ENCODE measurements at regions not wholly inside any gene's neighbourhood (a gene's known extent, or its start where the extent isn't known, plus 50 kb on each side); places are given as distances from the start of the nearest gene placed in this dataset.

GRCh38 chr14:53807108-53807507, 149.5 kb downstream of the BMP4 start (continued):
- TF ChIP-seq ZNF462 (CRISPR knock-in tag; IDR thresholded peaks at IDR 0.05), result no peak
- TF ChIP-seq POLR2AphosphoS5 (IDR thresholded peaks at IDR 0.05; ENCODE audit: low read depth), result no peak
- no peak for TF ChIP-seq JUNB (IDR thresholded peaks at IDR 0.05; ENCODE audit: unreplicated experiment)
- no peak for TF ChIP-seq ZNF114 (CRISPR knock-in tag; IDR thresholded peaks at IDR 0.05)
- TF ChIP-seq EZH2phosphoT487 (IDR thresholded peaks at IDR 0.05; ENCODE audit: unreplicated experiment), result no peak
- TF ChIP-seq ZNF331 (CRISPR knock-in tag; IDR thresholded peaks at IDR 0.05; ENCODE audit: low read depth), result no peak
- TF ChIP-seq CREB1 (CRISPR knock-in tag; IDR thresholded peaks at IDR 0.05; ENCODE audit: low read depth), result no peak
- TF ChIP-seq STAT1 (IDR thresholded peaks at IDR 0.05; ENCODE audit: unreplicated experiment), result no peak
- no peak for TF ChIP-seq EZH2 (IDR thresholded peaks at IDR 0.05; ENCODE audit: low read depth, unreplicated experiment)
- TF ChIP-seq REST (IDR thresholded peaks at IDR 0.05; ENCODE audit: unreplicated experiment), result no peak
- no peak for TF ChIP-seq NANOG (IDR thresholded peaks at IDR 0.05; ENCODE audit: borderline replicate concordance)

Data from GM23338 (cell line).